Esophagus squamous epithelium (tissue), 5 donors: ENCODE measurements at regions not wholly inside any gene's neighbourhood (a gene's known extent, or its start where the extent isn't known, plus 50 kb on each side); places are given as distances from the start of the nearest gene placed in this dataset.
A peak's percentile ranks its signal among the peaks of the same experiment; 100 is the strongest.

Experiments
- DNase-seq: peaks from one replicate; lab custom pipeline; 2025; lab: John Stamatoyannopoulos, UW
- H3K27ac ChIP-seq, 4 donors: fragments of 200-600 bp; sonication (generic); one replicate each; pipeline ENCODE4 v1.5.1; 2016 to 2019; ENCODE audit warnings: mild to moderate bottlenecking in 1 of 4
- H3K27me3 ChIP-seq, 4 donors: fragments of 200-600 bp; sonication (generic); 1 replicate in 3 of 4; 2 replicates in 1 of 4; pipeline versions ENCODE4 v1.5.1 to v1.6.0; 2017 to 2021; ENCODE audit warnings: antibody characterized with exemption in 1 of 4
- H3K36me3 ChIP-seq, 3 donors: fragments of 200-600 bp; sonication (generic); one replicate each; pipeline ENCODE4 v1.5.1; 2016 to 2019
- H3K4me1 ChIP-seq, 3 donors: fragments of 200-600 bp; sonication (generic); one replicate each; pipeline ENCODE4 v1.5.1; 2017 to 2019
- H3K4me3 ChIP-seq, 4 donors: fragments of 200-600 bp; sonication (generic); 1 replicate in 3 of 4; 2 replicates in 1 of 4; pipeline ENCODE4 v1.5.1; 2016 to 2019; ENCODE audit warnings: mild to moderate bottlenecking in 2 of 4, moderate library complexity in 1 of 4
- H3K9me3 ChIP-seq, 3 donors: fragments of 200-600 bp; sonication (generic); one replicate each; pipeline ENCODE4 v1.5.1; 2016 to 2019
- POLR2A ChIP-seq, 4 donors: fragments of 450-650 bp; IDR thresholded peaks; one replicate each; pipeline ENCODE4 v1.6.1; 2017; ENCODE audit warnings: antibody characterized with exemption in 4 of 4, mild to moderate bottlenecking in 4 of 4, moderate library complexity in 3 of 4
- WGBS, 2 donors: methylation state at CpG; one replicate each; pipeline ENCODE4 v1.1.5; 2018; 5-methylcytosine and 5-hydroxymethylcytosine counted together
- intact Hi-C: fragments of 100-400 bp; cut with DNase I; formaldehyde crosslinking; loops from one replicate; pipeline ENCODE4 v1.15.0; 2022
- TF ChIP-seq, protein P1 (sequence below), 6 experiments: fragments of 450-650 bp in 4 of 6; fragments of 200-600 bp in 2 of 6; sonication (generic) in 2 of 6; IDR thresholded peaks; one replicate each; pipeline ENCODE4 v1.5.1; 2016 to 2019; ENCODE audit warnings: antibody characterized with exemption in 6 of 6, mild to moderate bottlenecking in 4 of 6, moderate library complexity in 4 of 6
- donor health status: DM: yes; HTN: yes; CAD: no.

DNA sequence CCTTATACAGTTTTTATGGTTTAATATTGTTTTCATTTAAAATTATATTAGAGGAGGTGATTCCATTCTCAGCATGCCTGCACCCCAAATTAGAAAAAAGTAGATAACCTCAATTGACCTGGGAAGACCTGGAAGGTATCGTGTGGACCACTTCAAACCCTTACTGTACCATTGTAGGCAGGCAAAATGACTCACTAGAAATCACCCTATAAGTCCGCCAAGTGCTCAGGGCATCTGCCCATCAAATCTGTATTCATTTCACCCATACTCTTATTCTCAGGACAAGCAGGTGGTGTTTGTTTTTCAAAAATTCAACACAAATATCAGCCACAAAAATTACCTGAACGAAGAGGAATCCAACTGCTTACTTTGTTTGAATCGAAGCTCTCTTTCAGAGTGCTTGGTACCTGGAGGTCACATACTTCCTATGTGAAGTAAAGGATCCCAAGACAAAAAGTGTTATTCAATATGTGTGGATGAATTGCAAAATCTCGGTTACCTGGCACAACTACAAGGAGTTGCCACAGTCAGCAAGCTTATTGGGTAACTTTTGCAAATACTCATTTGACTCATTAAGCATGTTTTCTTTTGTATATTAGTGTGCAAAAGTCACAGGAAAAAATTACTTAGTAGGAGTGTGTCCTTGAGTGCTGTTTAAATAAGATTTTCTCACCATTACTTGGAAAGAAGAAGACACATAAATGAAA lies 216.2 kb downstream of the ENC1 start:
- Histone ChIP-seq H3K4me1 (peaks cover 0 to 15% (median 5%) of the 10 kb centered on the region in 3 donors), H3K9me3 (no peaks in the 10 kb centered on the region), H3K27ac (peak overlapping the region in 3 of 4 donors; percentile 29 to 53 (median 47)), H3K27me3 (no peaks in the 10 kb centered on the region), H3K4me3 (no peak overlapping the region), H3K36me3 (no peaks in the 10 kb centered on the region)
- intact Hi-C loops, result no loop called here
- WGBS, 2 donors, result 46 to 55% methylated on average over 5 of the region's 5 CpGs
- TF ChIP-seq, protein P1, sequence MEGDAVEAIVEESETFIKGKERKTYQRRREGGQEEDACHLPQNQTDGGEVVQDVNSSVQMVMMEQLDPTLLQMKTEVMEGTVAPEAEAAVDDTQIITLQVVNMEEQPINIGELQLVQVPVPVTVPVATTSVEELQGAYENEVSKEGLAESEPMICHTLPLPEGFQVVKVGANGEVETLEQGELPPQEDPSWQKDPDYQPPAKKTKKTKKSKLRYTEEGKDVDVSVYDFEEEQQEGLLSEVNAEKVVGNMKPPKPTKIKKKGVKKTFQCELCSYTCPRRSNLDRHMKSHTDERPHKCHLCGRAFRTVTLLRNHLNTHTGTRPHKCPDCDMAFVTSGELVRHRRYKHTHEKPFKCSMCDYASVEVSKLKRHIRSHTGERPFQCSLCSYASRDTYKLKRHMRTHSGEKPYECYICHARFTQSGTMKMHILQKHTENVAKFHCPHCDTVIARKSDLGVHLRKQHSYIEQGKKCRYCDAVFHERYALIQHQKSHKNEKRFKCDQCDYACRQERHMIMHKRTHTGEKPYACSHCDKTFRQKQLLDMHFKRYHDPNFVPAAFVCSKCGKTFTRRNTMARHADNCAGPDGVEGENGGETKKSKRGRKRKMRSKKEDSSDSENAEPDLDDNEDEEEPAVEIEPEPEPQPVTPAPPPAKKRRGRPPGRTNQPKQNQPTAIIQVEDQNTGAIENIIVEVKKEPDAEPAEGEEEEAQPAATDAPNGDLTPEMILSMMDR (IDR thresholded peaks at IDR 0.05), result no peak
- TF ChIP-seq POLR2A (IDR thresholded peaks at IDR 0.05), result no peak
- no peak for DNase-seq

DNA sequence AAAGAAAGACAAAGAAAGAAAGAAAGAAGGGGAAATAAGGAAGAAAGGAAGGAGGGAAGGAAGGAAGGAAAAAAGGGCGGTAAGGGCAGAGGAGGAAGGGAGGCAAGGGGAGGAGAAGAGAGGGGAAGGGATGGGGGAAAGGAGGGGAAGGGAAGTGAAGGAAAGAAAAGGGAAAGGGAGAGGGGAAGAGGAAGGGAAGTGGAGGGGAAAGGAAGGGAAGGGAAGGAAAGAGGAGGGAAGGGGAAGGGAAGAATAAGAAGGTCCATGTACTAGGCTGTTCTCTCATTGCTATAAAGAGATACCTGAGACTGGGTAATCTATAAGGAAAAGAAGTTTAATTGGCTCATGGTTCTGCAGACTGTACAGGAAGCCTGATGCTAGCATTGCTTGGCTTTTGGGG lies 217.1 kb downstream of the ENC1 start:
- no peak for DNase-seq
- H3K4me3 ChIP-seq, result no peak overlapping the region
- intact Hi-C loops, result no loop called here
- H3K9me3 ChIP-seq, result no peaks in the 10 kb centered on the region
- H3K27ac ChIP-seq, result no peak overlapping the region
- no peak for TF ChIP-seq POLR2A (IDR thresholded peaks at IDR 0.05)
- TF ChIP-seq, protein P1 (IDR thresholded peaks at IDR 0.05), result no peak
- 100% methylated on average over 1 of the region's 1 CpG for WGBS, 2 donors
- no peaks in the 10 kb centered on the region for H3K36me3 ChIP-seq
- no peaks in the 10 kb centered on the region for H3K27me3 ChIP-seq
- H3K4me1 ChIP-seq, result peaks cover 0 to 15% (median 5%) of the 10 kb centered on the region in 3 donors

DNA sequence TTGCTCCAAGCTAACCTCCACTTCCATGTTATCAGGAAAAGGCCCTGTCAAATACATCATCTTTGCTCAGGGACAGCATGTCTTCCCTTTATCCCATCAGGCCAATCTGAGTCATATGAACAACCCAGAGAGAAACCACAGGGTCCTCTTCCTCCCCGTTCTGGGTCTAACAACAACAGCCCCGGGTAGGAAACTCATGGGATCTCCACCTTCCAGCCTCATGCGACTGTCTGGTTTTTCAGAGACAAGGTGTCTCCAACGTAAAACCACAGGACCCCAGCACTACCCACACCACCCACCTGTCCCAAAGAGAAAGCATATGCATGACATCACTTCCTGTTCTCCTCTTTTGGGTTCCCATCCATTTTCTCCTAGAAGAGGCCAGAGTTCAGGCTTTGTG lies 217.9 kb downstream of the ENC1 start:
- no peaks in the 10 kb centered on the region for H3K36me3 ChIP-seq
- DNase-seq, result no peak
- no peak overlapping the region for H3K27ac ChIP-seq
- TF ChIP-seq POLR2A (IDR thresholded peaks at IDR 0.05), result no peak
- intact Hi-C loops, result no loop called here
- no peaks in the 10 kb centered on the region for H3K9me3 ChIP-seq
- 80 to 84% methylated on average over 4 of the region's 4 CpGs for WGBS, 2 donors
- no peaks in the 10 kb centered on the region for H3K27me3 ChIP-seq
- H3K4me3 ChIP-seq, result no peak overlapping the region
- peaks cover 0 to 15% (median 5%) of the 10 kb centered on the region in 3 donors for H3K4me1 ChIP-seq

GRCh38 chr5:74422030-74422429 lies 218.5 kb downstream of the ENC1 start:
- H3K27ac ChIP-seq, result no peak overlapping the region
- H3K36me3 ChIP-seq, result no peaks in the 10 kb centered on the region
- H3K4me3 ChIP-seq, result no peak overlapping the region
- WGBS, 2 donors, result 53 to 70% methylated on average over 3 of the region's 3 CpGs
- TF ChIP-seq, protein P1 (IDR thresholded peaks at IDR 0.05), result no peak
- TF ChIP-seq POLR2A (IDR thresholded peaks at IDR 0.05), result no peak
- H3K27me3 ChIP-seq, result no peaks in the 10 kb centered on the region
- no peaks in the 10 kb centered on the region for H3K9me3 ChIP-seq
- H3K4me1 ChIP-seq, result peaks cover 0 to 15% (median 5%) of the 10 kb centered on the region in 3 donors
- DNase-seq, result no peak
- intact Hi-C loops, result no loop called here

GRCh38 chr5:74421377-74421776 lies 219.2 kb downstream of the ENC1 start:
- Histone ChIP-seq H3K27ac (no peak overlapping the region), H3K4me1 (peaks cover 0 to 15% (median 5%) of the 10 kb centered on the region in 3 donors), H3K27me3 (no peaks in the 10 kb centered on the region), H3K4me3 (no peak overlapping the region), H3K9me3 (no peaks in the 10 kb centered on the region), H3K36me3 (no peaks in the 10 kb centered on the region)
- WGBS, 2 donors, result 42 to 47% methylated on average over 1 of the region's 1 CpG
- intact Hi-C loops, result no loop called here
- TF ChIP-seq, protein P1 (IDR thresholded peaks at IDR 0.05), result no peak
- TF ChIP-seq POLR2A (IDR thresholded peaks at IDR 0.05), result no peak
- DNase-seq, result no peak
